ENCODE measurements at regions not wholly inside any gene's neighbourhood (a gene's known extent, or its start where the extent isn't known, plus 50 kb on each side); places are given as distances from the start of the nearest gene placed in this dataset.

DNA sequence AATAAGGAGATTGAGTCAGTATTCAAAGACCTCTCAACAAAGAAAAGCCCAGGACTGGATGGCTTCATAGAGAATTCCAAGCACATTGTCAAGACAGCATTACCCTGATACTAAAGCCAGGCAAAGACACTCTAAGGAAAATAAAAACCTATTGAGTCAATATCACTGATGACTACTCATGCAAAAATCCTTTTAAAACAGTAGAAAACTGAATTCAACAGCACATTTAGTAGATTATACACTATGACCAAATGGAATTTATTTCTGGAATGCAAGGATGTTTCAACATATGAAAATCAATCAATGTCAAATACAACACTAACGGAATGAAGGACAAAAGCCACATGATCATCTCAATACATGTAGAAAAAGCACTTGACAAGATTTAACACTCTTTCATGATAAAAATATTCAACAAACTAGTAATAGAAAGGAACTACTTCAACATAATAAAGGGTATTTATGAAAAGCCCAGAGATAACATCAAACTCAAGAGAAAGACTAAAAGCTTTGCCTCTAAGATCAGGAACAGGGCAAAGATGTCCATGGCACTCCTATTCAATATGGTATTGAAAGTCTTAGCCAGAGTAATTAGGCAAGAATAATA, 633.3 kb downstream of the ANKRD50 start:
- no peaks in the 10 kb centered on the region for H3K9me3 ChIP-seq (ENCODE audit: low read length)
- no peak overlapping the region for H3K27ac ChIP-seq (ENCODE audit: low read depth, low read length)
- H3K4me1 Mint-ChIP-seq, result no peaks in the 10 kb centered on the region
- H3K4me1 ChIP-seq (ENCODE audit: insufficient read depth, low read length), result no peaks in the 10 kb centered on the region
- H3K4me3 ChIP-seq (ENCODE audit: low read length), result no peak overlapping the region
- no peak overlapping the region for H3K4me3 Mint-ChIP-seq
- peaks cover 5 to 26% (median 11%) of the 10 kb centered on the region in 5 donors for H3K9me3 Mint-ChIP-seq
- no peak for DNase-seq
- CTCF ChIA-PET, result no interaction called here
- no peaks in the 10 kb centered on the region for H3K36me3 ChIP-seq (ENCODE audit: insufficient read depth, low read length)
- H3K36me3 Mint-ChIP-seq, result no peaks in the 10 kb centered on the region
- H3K27me3 ChIP-seq (ENCODE audit: insufficient read depth, low read length, poor library complexity, severe bottlenecking), result no peaks in the 10 kb centered on the region
- H3K27ac Mint-ChIP-seq, result no peak overlapping the region
- POLR2A ChIA-PET, result no interaction called here
- H3K27me3 Mint-ChIP-seq, result peaks cover 0 to 2% of the 10 kb centered on the region in 2 donors

DNA sequence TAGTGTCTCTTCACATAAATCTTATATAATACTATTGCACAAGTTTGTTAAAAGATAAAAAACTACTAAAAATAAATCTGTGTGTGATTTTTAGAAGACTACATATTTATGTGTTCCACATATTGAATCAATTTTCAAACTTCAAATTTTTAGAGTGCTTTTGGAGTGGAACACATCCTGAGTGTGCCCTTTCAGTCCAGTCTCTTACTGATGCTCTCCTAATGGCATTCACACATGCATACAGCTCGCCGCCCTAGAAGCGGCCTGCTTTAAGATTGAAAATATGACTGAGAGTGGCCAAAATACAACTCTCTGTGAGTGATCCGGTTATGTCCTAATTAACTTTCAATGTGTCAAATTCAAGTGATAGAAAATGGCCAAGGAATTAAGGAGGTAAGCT, 628.8 kb downstream of the ANKRD50 start:
- Mint-ChIP-seq H3K27me3 (peaks cover 0 to 2% of the 10 kb centered on the region in 2 donors), H3K4me3 (no peak overlapping the region), H3K4me1 (no peaks in the 10 kb centered on the region), H3K9me3 (peaks cover 2 to 22% (median 7%) of the 10 kb centered on the region in 5 donors), H3K27ac (no peak overlapping the region), H3K36me3 (no peaks in the 10 kb centered on the region)
- Histone ChIP-seq H3K27me3 (ENCODE audit: insufficient read depth, low read length, poor library complexity, severe bottlenecking) (no peaks in the 10 kb centered on the region), H3K9me3 (ENCODE audit: low read length) (no peaks in the 10 kb centered on the region), H3K27ac (ENCODE audit: low read depth, low read length) (no peak overlapping the region), H3K36me3 (ENCODE audit: insufficient read depth, low read length) (no peaks in the 10 kb centered on the region), H3K4me1 (ENCODE audit: insufficient read depth, low read length) (no peaks in the 10 kb centered on the region), H3K4me3 (ENCODE audit: low read length) (no peak overlapping the region)
- CTCF ChIA-PET, result no interaction called here
- no peak for DNase-seq
- POLR2A ChIA-PET, result no interaction called here

- Histone ChIP-seq H3K27me3 (ENCODE audit: insufficient read depth, low read length, poor library complexity, severe bottlenecking) (no peaks in the 10 kb centered on the region), H3K36me3 (ENCODE audit: insufficient read depth, low read length) (no peaks in the 10 kb centered on the region), H3K9me3 (ENCODE audit: low read length) (no peaks in the 10 kb centered on the region), H3K4me3 (ENCODE audit: low read length) (no peak overlapping the region), H3K27ac (ENCODE audit: low read depth, low read length) (no peak overlapping the region), H3K4me1 (ENCODE audit: insufficient read depth, low read length) (no peaks in the 10 kb centered on the region)
- no peak overlapping the region for H3K27ac Mint-ChIP-seq
- H3K4me3 Mint-ChIP-seq, result no peak overlapping the region
- no peak for DNase-seq
- no peaks in the 10 kb centered on the region for H3K4me1 Mint-ChIP-seq
- H3K27me3 Mint-ChIP-seq, result peaks cover 0 to 2% of the 10 kb centered on the region in 2 donors
- H3K36me3 Mint-ChIP-seq, result no peaks in the 10 kb centered on the region
- H3K9me3 Mint-ChIP-seq, result peaks cover under 1 to 14% (median 3%) of the 10 kb centered on the region in 5 donors
- CTCF ChIA-PET, result no interaction called here
- POLR2A ChIA-PET, result no interaction called here
Observed at GRCh38 chr4:124085561-124086180, 626.9 kb downstream of the ANKRD50 start.

DNA sequence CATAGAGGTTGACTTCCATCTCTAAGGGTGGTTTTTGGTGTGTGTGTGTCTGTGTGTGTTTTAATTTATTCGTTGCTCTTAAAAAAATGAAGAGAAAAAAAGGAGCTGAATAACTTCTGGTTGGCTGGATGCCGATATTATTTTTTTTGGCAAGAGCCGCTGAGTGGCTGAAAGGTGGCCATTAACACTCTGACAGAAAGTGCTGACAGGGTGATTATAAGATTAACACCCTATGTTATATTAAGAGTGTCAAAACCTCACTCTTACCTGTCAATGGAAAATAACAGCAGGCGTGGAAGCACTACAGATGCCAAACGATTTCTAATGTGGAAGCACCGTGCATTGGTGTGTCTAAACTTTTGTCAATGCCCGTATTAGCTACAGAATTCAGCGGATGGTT, 622.5 kb downstream of the ANKRD50 start:
- no peaks in the 10 kb centered on the region for H3K27me3 Mint-ChIP-seq
- ChIA-PET POLR2A (no interaction called here), CTCF (no interaction called here)
- no peak overlapping the region for H3K27ac Mint-ChIP-seq
- no peak for DNase-seq
- H3K36me3 ChIP-seq (ENCODE audit: insufficient read depth, low read length), result no peaks in the 10 kb centered on the region
- H3K36me3 Mint-ChIP-seq, result no peaks in the 10 kb centered on the region
- H3K27me3 ChIP-seq (ENCODE audit: insufficient read depth, low read length, poor library complexity, severe bottlenecking), result no peaks in the 10 kb centered on the region
- H3K4me1 Mint-ChIP-seq, result no peaks in the 10 kb centered on the region
- no peak overlapping the region for H3K4me3 Mint-ChIP-seq
- no peaks in the 10 kb centered on the region for H3K4me1 ChIP-seq (ENCODE audit: insufficient read depth, low read length)
- no peak overlapping the region for H3K27ac ChIP-seq (ENCODE audit: low read depth, low read length)
- H3K9me3 ChIP-seq (ENCODE audit: low read length), result no peaks in the 10 kb centered on the region
- peaks cover 0 to 9% (median 3%) of the 10 kb centered on the region in 5 donors for H3K9me3 Mint-ChIP-seq
- H3K4me3 ChIP-seq (ENCODE audit: low read length), result no peak overlapping the region

DNA sequence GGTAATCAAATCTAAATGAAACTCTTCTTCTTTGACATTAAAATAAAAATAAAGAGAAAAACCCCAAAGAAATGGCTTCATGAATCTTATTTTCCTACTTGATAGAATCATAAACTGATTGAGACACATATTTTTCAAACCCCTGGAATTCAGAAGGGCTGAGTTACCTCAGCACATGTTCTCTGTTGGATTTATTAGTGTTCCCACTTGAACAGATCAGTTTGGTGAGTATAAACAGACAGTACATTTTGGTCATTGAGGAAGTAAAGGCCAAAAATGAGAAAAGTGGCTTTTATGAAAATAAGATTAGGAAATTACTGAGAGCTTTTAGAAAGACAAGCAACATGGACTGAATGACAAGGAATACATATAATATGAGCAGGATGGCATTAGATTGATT, 620.4 kb downstream of the ANKRD50 start:
- H3K9me3 Mint-ChIP-seq, result peaks cover 0 to 9% (median 3%) of the 10 kb centered on the region in 5 donors
- POLR2A ChIA-PET, result no interaction called here

DNA sequence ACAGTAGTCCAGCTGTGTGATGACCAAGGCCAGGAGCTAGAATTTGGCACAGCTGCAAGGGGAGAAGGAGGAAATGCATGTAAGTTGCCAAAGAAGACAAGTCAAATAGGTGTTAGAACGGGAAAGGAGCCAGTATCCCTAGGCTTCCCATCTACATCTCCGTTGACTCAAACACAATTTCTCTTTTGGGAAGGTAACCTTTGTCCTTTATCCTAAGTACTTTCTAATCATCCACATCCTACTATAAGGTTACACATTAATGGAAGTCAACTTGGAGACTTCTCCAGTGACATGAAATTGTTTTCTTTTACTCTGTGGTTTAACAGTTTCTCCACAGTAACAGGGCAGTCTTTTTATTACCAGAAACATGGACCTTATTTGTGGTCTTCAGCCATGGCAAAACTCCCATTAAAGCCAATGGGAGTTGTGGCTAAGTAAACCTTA, 620.0 kb downstream of the ANKRD50 start:
- CTCF ChIA-PET, result no interaction called here
- H3K27ac ChIP-seq (ENCODE audit: low read depth, low read length), result no peak overlapping the region
- no peak for DNase-seq
- POLR2A ChIA-PET, result no interaction called here
- Mint-ChIP-seq H3K27me3 (no peaks in the 10 kb centered on the region), H3K27ac (no peak overlapping the region), H3K4me3 (no peak overlapping the region), H3K36me3 (no peaks in the 10 kb centered on the region), H3K4me1 (no peaks in the 10 kb centered on the region), H3K9me3 (peaks cover 0 to 9% (median 3%) of the 10 kb centered on the region in 5 donors)
- no peak overlapping the region for H3K4me3 ChIP-seq (ENCODE audit: low read length)
- no peaks in the 10 kb centered on the region for H3K4me1 ChIP-seq (ENCODE audit: insufficient read depth, low read length)
- H3K27me3 ChIP-seq (ENCODE audit: insufficient read depth, low read length, poor library complexity, severe bottlenecking), result no peaks in the 10 kb centered on the region
- H3K9me3 ChIP-seq (ENCODE audit: low read length), result no peaks in the 10 kb centered on the region
- no peaks in the 10 kb centered on the region for H3K36me3 ChIP-seq (ENCODE audit: insufficient read depth, low read length)

More for the DNA sequence above, 620.4 kb downstream of the ANKRD50 start:
- Mint-ChIP-seq H3K27ac (no peak overlapping the region), H3K27me3 (no peaks in the 10 kb centered on the region), H3K4me1 (no peaks in the 10 kb centered on the region), H3K4me3 (no peak overlapping the region), H3K36me3 (no peaks in the 10 kb centered on the region)
- no peak for DNase-seq
- no peaks in the 10 kb centered on the region for H3K27me3 ChIP-seq (ENCODE audit: insufficient read depth, low read length, poor library complexity, severe bottlenecking)
- CTCF ChIA-PET, result no interaction called here
- H3K9me3 ChIP-seq (ENCODE audit: low read length), result no peaks in the 10 kb centered on the region
- no peak overlapping the region for H3K4me3 ChIP-seq (ENCODE audit: low read length)
- no peaks in the 10 kb centered on the region for H3K36me3 ChIP-seq (ENCODE audit: insufficient read depth, low read length)
- H3K27ac ChIP-seq (ENCODE audit: low read depth, low read length), result no peak overlapping the region
- H3K4me1 ChIP-seq (ENCODE audit: insufficient read depth, low read length), result no peaks in the 10 kb centered on the region

- Mint-ChIP-seq H3K27ac (no peak overlapping the region), H3K4me3 (no peak overlapping the region), H3K36me3 (no peaks in the 10 kb centered on the region), H3K27me3 (no peaks in the 10 kb centered on the region), H3K9me3 (peaks cover 0 to 3% (median 1%) of the 10 kb centered on the region in 5 donors), H3K4me1 (no peaks in the 10 kb centered on the region)
- Histone ChIP-seq H3K27me3 (ENCODE audit: insufficient read depth, low read length, poor library complexity, severe bottlenecking) (no peaks in the 10 kb centered on the region), H3K4me3 (ENCODE audit: low read length) (no peak overlapping the region), H3K4me1 (ENCODE audit: insufficient read depth, low read length) (no peaks in the 10 kb centered on the region), H3K36me3 (ENCODE audit: insufficient read depth, low read length) (no peaks in the 10 kb centered on the region), H3K9me3 (ENCODE audit: low read length) (no peaks in the 10 kb centered on the region), H3K27ac (ENCODE audit: low read depth, low read length) (no peak overlapping the region)
- ChIA-PET POLR2A (no interaction called here), CTCF (no interaction called here)
- no peak for DNase-seq
Observed at GRCh38 chr4:124095621-124096020, 616.9 kb downstream of the ANKRD50 start.

- Histone ChIP-seq H3K27ac (ENCODE audit: low read depth, low read length) (no peak overlapping the region), H3K4me3 (ENCODE audit: low read length) (no peak overlapping the region), H3K27me3 (ENCODE audit: insufficient read depth, low read length, poor library complexity, severe bottlenecking) (no peaks in the 10 kb centered on the region), H3K9me3 (ENCODE audit: low read length) (no peaks in the 10 kb centered on the region), H3K4me1 (ENCODE audit: insufficient read depth, low read length) (no peaks in the 10 kb centered on the region), H3K36me3 (ENCODE audit: insufficient read depth, low read length) (no peaks in the 10 kb centered on the region)
- no peak overlapping the region for H3K27ac Mint-ChIP-seq
- CTCF ChIA-PET, result no interaction called here
- no peaks in the 10 kb centered on the region for H3K4me1 Mint-ChIP-seq
- no peak for DNase-seq
- H3K9me3 Mint-ChIP-seq, result peaks cover 0 to 3% (median 1%) of the 10 kb centered on the region in 5 donors
- H3K4me3 Mint-ChIP-seq, result no peak overlapping the region
- H3K36me3 Mint-ChIP-seq, result no peaks in the 10 kb centered on the region
- POLR2A ChIA-PET, result no interaction called here
- no peaks in the 10 kb centered on the region for H3K27me3 Mint-ChIP-seq
Observed at GRCh38 chr4:124096290-124096689, 616.2 kb downstream of the ANKRD50 start.
